Retinal pigment epithelial cell (primary cell): ENCODE measurements at regions not wholly inside any gene's neighbourhood (a gene's known extent, or its start where the extent isn't known, plus 50 kb on each side); places are given as distances from the start of the nearest gene placed in this dataset.

Experiments used
- DNase-seq: peaks from one replicate; pipeline ENCODE4 v3.0.0-alpha.2; 2010; ENCODE audit warnings: low read depth
- H3K4me3 ChIP-seq: 2 replicates; pipeline ENCODE4 v1.5.1; 2011; ENCODE audit warnings: mild to moderate bottlenecking, low read length, control low read depth, moderate library complexity
- CTCF ChIP-seq: conservative IDR thresholded peaks from 2 replicates; pipeline ENCODE4 v1.5.1; 2011; ENCODE audit warnings: low read depth, low read length, control low read depth, inconsistent platforms

- no peak overlapping the region for H3K4me3 ChIP-seq
- DNase-seq: no peak
- no peak for TF ChIP-seq CTCF
These were observed 501.5 kb downstream of the TRIB2 start for GRCh38 chr2:13218205-13218604.

GRCh38 chr2:13227578-13227977 is 510.8 kb downstream of the TRIB2 start:
- no peak overlapping the region for H3K4me3 ChIP-seq
- DNase-seq: no peak
- TF ChIP-seq CTCF: no peak

GRCh38 chr2:13230221-13230620 is 513.5 kb downstream of the TRIB2 start:
- no peak for TF ChIP-seq CTCF
- DNase-seq: no peak
- no peak overlapping the region for H3K4me3 ChIP-seq

- no peak for DNase-seq
- H3K4me3 ChIP-seq: no peak overlapping the region
- TF ChIP-seq CTCF: no peak
These were observed 523.3 kb downstream of the TRIB2 start for GRCh38 chr2:13240061-13240460.

GRCh38 chr2:13240789-13241487 is 524.2 kb downstream of the TRIB2 start:
- H3K4me3 ChIP-seq: no peak overlapping the region
- no peak for DNase-seq
- no peak for TF ChIP-seq CTCF

GRCh38 chr2:13252615-13253014 is 535.9 kb downstream of the TRIB2 start:
- no peak overlapping the region for H3K4me3 ChIP-seq
- no peak for TF ChIP-seq CTCF
- DNase-seq: no peak

GRCh38 chr2:13255485-13255884 is 538.7 kb downstream of the TRIB2 start:
- no peak overlapping the region for H3K4me3 ChIP-seq
- TF ChIP-seq CTCF: no peak
- DNase-seq: no peak
